Endodermal cell (in vitro differentiated cells): ENCODE measurements at regions not wholly inside any gene's neighbourhood (a gene's known extent, or its start where the extent isn't known, plus 50 kb on each side); places are given as distances from the start of the nearest gene placed in this dataset.

Experiments
- DNase-seq: peaks from one replicate; pipeline ENCODE4 v3.0.0-alpha.2; 2017
- H3K27ac ChIP-seq: 2 replicates; pipeline ENCODE4 v1.5.1; 2013; ENCODE audit warnings: mild to moderate bottlenecking, low read depth, low read length, moderate library complexity
- H3K27me3 ChIP-seq: 2 replicates; pipeline ENCODE4 v1.6.1; 2013; ENCODE audit warnings: mild to moderate bottlenecking, low read length, moderate library complexity; ENCODE audit not compliant: insufficient read depth, control insufficient read depth, poor library complexity, severe bottlenecking
- H3K36me3 ChIP-seq: 2 replicates; pipeline ENCODE4 v1.7.0; 2013; ENCODE audit warnings: mild to moderate bottlenecking, low read length, moderate library complexity; ENCODE audit not compliant: control insufficient read depth, insufficient read depth
- H3K4me1 ChIP-seq: one replicate; pipeline ENCODE4 v1.7.0; 2013; ENCODE audit warnings: low read length; ENCODE audit not compliant: control insufficient read depth, insufficient read depth
- H3K4me3 ChIP-seq: 2 replicates; pipeline ENCODE4 v1.5.1; 2013; ENCODE audit warnings: mild to moderate bottlenecking, low read length, moderate library complexity
- H3K9ac ChIP-seq: 2 replicates; pipeline ENCODE4 v1.6.1; 2013; ENCODE audit warnings: mild to moderate bottlenecking, low read length, moderate library complexity; ENCODE audit not compliant: poor library complexity, severe bottlenecking; ENCODE audit errors: extremely low read depth
- H3K9me3 ChIP-seq: 2 replicates; pipeline ENCODE4 v1.6.1; 2013; ENCODE audit warnings: mild to moderate bottlenecking, low read length, moderate library complexity; ENCODE audit not compliant: control insufficient read depth
- H3K27ac Mint-ChIP-seq: 2 replicates; pipeline ENCODE4 v1.8.0; 2020; ENCODE audit warnings: mixed read lengths
- H3K27me3 Mint-ChIP-seq: 2 replicates; pipeline ENCODE4 v1.8.0; 2021; ENCODE audit warnings: mild to moderate bottlenecking, mixed read lengths; ENCODE audit not compliant: insufficient read depth
- H3K36me3 Mint-ChIP-seq: 2 replicates; pipeline ENCODE4 v1.8.0; 2020; ENCODE audit warnings: low read depth, mixed read lengths
- H3K4me1 Mint-ChIP-seq: 2 replicates; pipeline ENCODE4 v1.8.0; 2020; ENCODE audit warnings: mixed read lengths
- H3K4me3 Mint-ChIP-seq: 2 replicates; pipeline ENCODE4 v1.8.0; 2020; ENCODE audit warnings: mild to moderate bottlenecking, moderate library complexity, mixed read lengths
- H3K9me3 Mint-ChIP-seq: 2 replicates; pipeline ENCODE4 v1.8.0; 2020; ENCODE audit warnings: mild to moderate bottlenecking, mixed read lengths
- CTCF ChIP-seq: fragments of 200-600 bp; sonication (generic); conservative IDR thresholded peaks from 2 replicates; pipeline ENCODE4 v1.5.0; 2021; ENCODE audit warnings: antibody characterized with exemption, mild to moderate bottlenecking
- WGBS, 2 experiments: methylation state at CpG; one replicate each; pipeline versions ENCODE4 v1.1.5 to v1.1.7; 2013; ENCODE audit warnings: missing lambda C conversion rate in 2 of 2, mixed read lengths in 1 of 2; ENCODE audit not compliant: insufficient coverage in 1 of 2, insufficient read length in 1 of 2; 5-methylcytosine and 5-hydroxymethylcytosine counted together

DNA sequence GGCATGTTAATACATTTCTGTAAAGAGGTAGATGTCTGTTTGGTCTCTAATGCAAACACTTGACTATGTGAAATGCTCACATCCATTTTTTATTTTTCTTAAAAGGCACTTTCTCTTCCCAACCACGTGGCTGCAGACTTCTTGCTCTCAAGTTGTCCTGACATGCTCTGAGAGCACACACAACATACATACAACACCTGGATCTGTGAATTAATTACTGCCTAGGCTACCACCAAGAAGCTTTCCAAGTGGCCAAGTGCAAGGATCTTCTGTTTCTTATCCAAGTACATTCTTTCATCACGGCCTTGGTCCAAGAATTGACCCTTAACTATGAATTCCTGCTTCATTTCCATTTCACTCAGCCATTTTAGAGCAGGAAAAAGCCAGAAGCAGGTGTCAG lies 110.8 kb downstream of the SPRY1 start:
- no peak overlapping the region for H3K9ac ChIP-seq
- no peak overlapping the region for H3K4me3 ChIP-seq
- DNase-seq = no peak
- H3K4me1 Mint-ChIP-seq = peaks cover 28% of the 10 kb centered on the region
- TF ChIP-seq CTCF = no peak
- H3K27ac Mint-ChIP-seq = no peak overlapping the region
- peaks cover 13% of the 10 kb centered on the region for H3K9me3 Mint-ChIP-seq
- H3K9me3 ChIP-seq = peaks cover 4% of the 10 kb centered on the region
- H3K4me3 Mint-ChIP-seq = no peak overlapping the region
- 79 to 100% methylated on average over 1 to 2 of the region's 2 CpGs for WGBS, 2 experiments
- no peak overlapping the region for H3K27ac ChIP-seq
- peaks cover 5% of the 10 kb centered on the region for H3K27me3 Mint-ChIP-seq
- H3K36me3 Mint-ChIP-seq = no peaks in the 10 kb centered on the region
- H3K27me3 ChIP-seq = peaks cover 5% of the 10 kb centered on the region
- H3K4me1 ChIP-seq = peaks cover 3% of the 10 kb centered on the region
- H3K36me3 ChIP-seq = no peaks in the 10 kb centered on the region

DNA sequence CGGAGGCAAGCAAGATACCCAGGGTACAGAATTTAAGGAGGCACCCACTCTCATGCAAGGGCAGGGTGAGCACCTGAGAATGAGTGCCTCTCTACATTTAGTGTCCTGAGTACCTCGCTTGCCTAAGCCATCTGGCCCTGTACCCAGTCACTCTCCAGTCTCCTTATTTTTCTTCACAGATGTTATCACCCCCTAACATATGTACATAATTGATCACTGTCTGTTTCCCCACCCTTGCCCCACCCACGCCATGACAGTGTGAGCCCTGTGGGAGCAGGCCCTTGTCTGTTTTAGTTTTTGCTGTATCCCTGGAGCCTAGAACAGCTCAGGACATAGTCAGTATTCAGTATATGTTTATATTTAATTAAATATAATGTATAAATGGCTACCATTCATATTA lies 113.6 kb downstream of the SPRY1 start:
- no peak overlapping the region for H3K27ac ChIP-seq
- H3K9ac ChIP-seq = no peak overlapping the region
- Mint-ChIP-seq H3K9me3 (peaks cover 7% of the 10 kb centered on the region), H3K27ac (no peak overlapping the region), H3K36me3 (no peaks in the 10 kb centered on the region), H3K27me3 (peaks cover 4% of the 10 kb centered on the region), H3K4me3 (no peak overlapping the region), H3K4me1 (peaks cover 21% of the 10 kb centered on the region)
- H3K4me3 ChIP-seq = no peak overlapping the region
- H3K9me3 ChIP-seq = no peaks in the 10 kb centered on the region
- peaks cover 3% of the 10 kb centered on the region for H3K4me1 ChIP-seq
- H3K36me3 ChIP-seq = no peaks in the 10 kb centered on the region
- no peak for TF ChIP-seq CTCF
- 94% methylated on average over 2 to 3 of the region's 3 CpGs for WGBS, 2 experiments
- DNase-seq = no peak
- H3K27me3 ChIP-seq = peaks cover 5% of the 10 kb centered on the region

- no peak for TF ChIP-seq CTCF
- H3K9me3 Mint-ChIP-seq = peaks cover 7% of the 10 kb centered on the region
- Histone ChIP-seq H3K9me3 (no peaks in the 10 kb centered on the region), H3K4me3 (no peak overlapping the region), H3K36me3 (no peaks in the 10 kb centered on the region), H3K27me3 (peaks cover 5% of the 10 kb centered on the region), H3K9ac (no peak overlapping the region), H3K4me1 (peaks cover 3% of the 10 kb centered on the region), H3K27ac (no peak overlapping the region)
- 90% methylated on average over 1 to 3 of the region's 3 CpGs for WGBS, 2 experiments
- no peak for DNase-seq
- no peak overlapping the region for H3K27ac Mint-ChIP-seq
- H3K4me1 Mint-ChIP-seq = peaks cover 21% of the 10 kb centered on the region
- H3K4me3 Mint-ChIP-seq = no peak overlapping the region
- H3K27me3 Mint-ChIP-seq = peaks cover 4% of the 10 kb centered on the region
- H3K36me3 Mint-ChIP-seq = no peaks in the 10 kb centered on the region
These were observed 114.1 kb downstream of the SPRY1 start for GRCh38 chr4:123510659-123511058.
